Chondrocyte (in vitro differentiated cells): ENCODE measurements at regions not wholly inside any gene's neighbourhood (a gene's known extent, or its start where the extent isn't known, plus 50 kb on each side); places are given as distances from the start of the nearest gene placed in this dataset.

Source experiments
- DNase-seq: peaks from one replicate; pipeline ENCODE4 v3.0.0; 2021; ENCODE audit warnings: mixed read lengths, low spot score
- H3K27ac Mint-ChIP-seq: one replicate; pipeline ENCODE4 v1.8.0; 2021; ENCODE audit warnings: mild to moderate bottlenecking, moderate library complexity, mixed read lengths; ENCODE audit not compliant: unreplicated experiment
- H3K27me3 Mint-ChIP-seq: 2 replicates; pipeline ENCODE4 v1.8.0; 2021; ENCODE audit warnings: low read depth, mixed read lengths
- H3K36me3 Mint-ChIP-seq: 2 replicates; pipeline ENCODE4 v1.8.0; 2021; ENCODE audit warnings: low read depth, mixed read lengths
- H3K4me1 Mint-ChIP-seq: 2 replicates; pipeline ENCODE4 v1.8.0; 2021; ENCODE audit warnings: low read depth, mild to moderate bottlenecking, mixed read lengths
- H3K4me3 Mint-ChIP-seq: one replicate; pipeline ENCODE4 v1.8.0; 2021; ENCODE audit warnings: mild to moderate bottlenecking, moderate library complexity, mixed read lengths; ENCODE audit not compliant: unreplicated experiment
- H3K9me3 Mint-ChIP-seq: 2 replicates; pipeline ENCODE4 v1.8.0; 2021; ENCODE audit warnings: low read depth, mixed read lengths
- TF ChIP-seq, protein P1 (sequence below): fragments of 200-600 bp; sonication (generic); IDR thresholded peaks from 2 replicates; pipeline ENCODE4 v1.5.0; 2021; ENCODE audit warnings: antibody characterized with exemption, mild to moderate bottlenecking, moderate library complexity

DNA sequence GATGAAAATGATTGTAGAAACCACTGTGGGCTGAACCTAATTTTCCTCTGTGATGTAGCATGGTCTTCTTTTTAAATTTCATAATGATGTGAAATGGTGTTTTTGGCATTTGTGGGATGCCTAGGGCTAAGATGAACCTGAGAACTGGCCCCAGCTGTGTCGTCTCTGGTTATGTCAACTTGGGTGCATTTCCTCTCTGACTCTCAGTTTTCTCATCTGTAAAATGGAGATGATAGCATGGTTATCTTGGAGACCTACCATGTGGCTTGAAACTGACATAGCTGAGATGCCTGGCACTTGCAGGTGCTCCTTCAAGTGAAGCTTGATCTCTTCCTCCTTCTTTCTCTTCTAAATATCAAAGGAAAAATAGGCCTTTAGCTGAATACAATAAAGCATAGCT, 77.8 kb downstream of the BOD1 start:
- no peak for DNase-seq
- TF ChIP-seq, protein P1, sequence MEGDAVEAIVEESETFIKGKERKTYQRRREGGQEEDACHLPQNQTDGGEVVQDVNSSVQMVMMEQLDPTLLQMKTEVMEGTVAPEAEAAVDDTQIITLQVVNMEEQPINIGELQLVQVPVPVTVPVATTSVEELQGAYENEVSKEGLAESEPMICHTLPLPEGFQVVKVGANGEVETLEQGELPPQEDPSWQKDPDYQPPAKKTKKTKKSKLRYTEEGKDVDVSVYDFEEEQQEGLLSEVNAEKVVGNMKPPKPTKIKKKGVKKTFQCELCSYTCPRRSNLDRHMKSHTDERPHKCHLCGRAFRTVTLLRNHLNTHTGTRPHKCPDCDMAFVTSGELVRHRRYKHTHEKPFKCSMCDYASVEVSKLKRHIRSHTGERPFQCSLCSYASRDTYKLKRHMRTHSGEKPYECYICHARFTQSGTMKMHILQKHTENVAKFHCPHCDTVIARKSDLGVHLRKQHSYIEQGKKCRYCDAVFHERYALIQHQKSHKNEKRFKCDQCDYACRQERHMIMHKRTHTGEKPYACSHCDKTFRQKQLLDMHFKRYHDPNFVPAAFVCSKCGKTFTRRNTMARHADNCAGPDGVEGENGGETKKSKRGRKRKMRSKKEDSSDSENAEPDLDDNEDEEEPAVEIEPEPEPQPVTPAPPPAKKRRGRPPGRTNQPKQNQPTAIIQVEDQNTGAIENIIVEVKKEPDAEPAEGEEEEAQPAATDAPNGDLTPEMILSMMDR: no peak
- Mint-ChIP-seq H3K27ac (no peak overlapping the region), H3K9me3 (no peaks in the 10 kb centered on the region), H3K4me1 (peaks cover 21% of the 10 kb centered on the region), H3K36me3 (no peaks in the 10 kb centered on the region), H3K27me3 (no peaks in the 10 kb centered on the region), H3K4me3 (no peak overlapping the region)

DNA sequence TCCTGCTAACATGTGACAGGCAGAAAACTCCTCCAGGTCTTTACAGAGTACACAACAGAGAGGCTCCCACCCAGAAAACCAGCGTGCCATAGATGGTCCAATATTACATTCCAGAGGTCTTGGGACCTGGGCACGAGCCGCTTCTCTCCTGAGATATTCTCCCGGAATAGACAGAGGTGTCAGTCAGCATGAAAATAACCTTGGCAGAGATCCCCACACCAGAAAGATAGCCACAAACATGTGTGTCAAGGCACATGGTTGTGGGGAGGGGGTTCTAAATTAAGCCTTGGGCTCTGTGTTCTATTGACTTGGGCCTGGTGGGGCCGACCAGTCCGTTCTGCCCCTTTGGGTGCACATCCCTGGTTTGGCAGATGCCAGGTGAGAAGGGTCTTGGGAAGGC, 78.4 kb downstream of the BOD1 start:
- H3K9me3 Mint-ChIP-seq: no peaks in the 10 kb centered on the region
- H3K36me3 Mint-ChIP-seq: no peaks in the 10 kb centered on the region
- H3K4me1 Mint-ChIP-seq: peaks cover 21% of the 10 kb centered on the region
- DNase-seq: no peak
- H3K27ac Mint-ChIP-seq: no peak overlapping the region
- no peak overlapping the region for H3K4me3 Mint-ChIP-seq
- no peaks in the 10 kb centered on the region for H3K27me3 Mint-ChIP-seq
- TF ChIP-seq, protein P1: no peak

DNA sequence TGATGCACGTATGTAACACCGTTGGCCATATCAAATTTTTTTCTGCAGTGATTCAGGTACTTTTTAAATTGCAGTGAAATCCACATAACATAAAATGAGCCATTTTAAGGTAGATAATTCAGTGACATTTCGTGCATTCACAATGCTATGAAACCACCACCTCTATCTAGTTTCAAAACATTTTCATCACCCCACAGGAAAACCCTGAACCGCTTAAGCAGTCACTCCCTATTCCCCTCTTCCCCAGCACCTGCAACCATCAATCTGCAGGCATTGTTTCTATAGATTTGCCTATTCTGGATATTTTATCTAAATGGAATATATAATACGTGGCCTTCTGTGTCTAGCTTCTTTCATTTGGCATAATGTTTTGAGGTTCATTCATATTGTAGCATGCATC, 79.2 kb downstream of the BOD1 start:
- H3K27ac Mint-ChIP-seq: no peak overlapping the region
- H3K9me3 Mint-ChIP-seq: no peaks in the 10 kb centered on the region
- no peak for DNase-seq
- no peak overlapping the region for H3K4me3 Mint-ChIP-seq
- TF ChIP-seq, protein P1: no peak
- H3K4me1 Mint-ChIP-seq: peaks cover 21% of the 10 kb centered on the region
- no peaks in the 10 kb centered on the region for H3K27me3 Mint-ChIP-seq
- H3K36me3 Mint-ChIP-seq: no peaks in the 10 kb centered on the region

DNA sequence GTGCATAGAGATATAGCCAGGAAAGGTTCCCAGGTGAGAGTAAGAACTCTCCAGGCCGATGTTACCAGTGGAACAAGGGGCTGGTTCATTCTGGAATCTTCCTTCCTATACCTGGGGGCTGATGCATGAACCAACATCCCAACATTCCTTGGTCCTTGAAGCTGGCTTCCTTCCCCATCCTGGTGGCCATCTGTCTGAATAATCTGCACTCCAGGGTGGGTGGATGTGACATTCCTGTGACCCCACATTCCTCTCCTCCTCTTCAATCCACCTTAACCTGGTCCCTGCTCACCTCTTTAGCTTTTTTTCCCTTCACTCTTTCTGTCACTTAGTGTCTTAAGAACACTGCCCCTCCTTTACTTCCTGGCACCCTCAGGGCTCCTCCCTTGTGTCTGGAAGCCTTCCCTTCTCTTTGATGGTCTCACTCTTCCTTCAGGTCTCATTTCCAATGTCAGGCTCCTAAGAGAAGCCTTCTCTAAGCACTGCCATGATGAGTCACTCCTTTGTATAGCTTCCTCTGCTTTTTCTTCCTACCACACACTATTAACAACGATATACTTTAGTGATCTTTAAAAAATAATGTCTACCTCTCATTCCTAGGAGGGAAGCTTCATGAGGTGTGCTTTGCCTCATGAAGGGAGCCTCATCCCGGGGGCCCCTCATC, 80.3 kb downstream of the BOD1 start:
- TF ChIP-seq, protein P1: no peak
- Mint-ChIP-seq H3K4me1 (peaks cover 21% of the 10 kb centered on the region), H3K4me3 (no peak overlapping the region), H3K27ac (no peak overlapping the region), H3K27me3 (no peaks in the 10 kb centered on the region), H3K9me3 (no peaks in the 10 kb centered on the region), H3K36me3 (no peaks in the 10 kb centered on the region)
- no peak for DNase-seq

DNA sequence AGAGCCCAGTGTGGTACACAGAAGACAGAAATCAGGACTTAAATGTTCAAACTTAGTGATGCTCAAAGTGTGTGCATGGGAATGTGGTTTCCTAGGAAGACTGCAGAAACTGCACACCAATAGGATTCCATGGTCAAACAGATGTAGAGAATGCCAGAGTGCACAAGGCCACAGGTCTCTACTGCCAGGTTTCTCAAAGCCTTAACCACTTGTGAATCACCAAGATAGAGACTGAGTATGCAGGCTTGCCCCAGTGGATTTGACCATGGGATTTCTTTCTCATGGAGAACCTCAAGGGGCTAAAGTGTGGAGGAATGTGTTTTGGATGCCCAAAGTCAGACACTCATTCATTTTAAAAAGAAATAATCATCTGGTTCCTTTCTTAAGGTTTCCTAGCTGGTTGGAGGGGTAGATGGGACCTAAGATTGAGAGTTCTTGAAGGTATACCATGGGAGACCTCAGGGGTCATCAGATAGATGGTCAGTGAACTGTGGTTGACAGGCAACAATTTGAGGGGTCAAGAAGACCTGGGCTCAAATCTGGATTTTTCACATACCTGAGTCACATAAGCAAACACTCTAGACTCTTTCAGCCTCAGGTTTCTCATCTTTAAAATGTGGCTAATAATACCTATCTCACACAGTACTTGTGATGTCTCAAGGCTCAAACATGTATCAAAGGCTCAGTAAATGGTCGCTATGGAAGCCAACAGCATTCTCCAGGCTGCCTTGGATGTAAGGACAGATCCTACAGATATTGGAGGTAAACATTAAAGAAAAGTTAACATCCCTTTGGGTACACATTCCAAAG, 81.1 kb downstream of the BOD1 start:
- no peak overlapping the region for H3K27ac Mint-ChIP-seq
- no peak for DNase-seq
- no peaks in the 10 kb centered on the region for H3K9me3 Mint-ChIP-seq
- no peaks in the 10 kb centered on the region for H3K36me3 Mint-ChIP-seq
- H3K27me3 Mint-ChIP-seq: no peaks in the 10 kb centered on the region
- TF ChIP-seq, protein P1: no peak
- H3K4me3 Mint-ChIP-seq: no peak overlapping the region
- peaks cover 21% of the 10 kb centered on the region for H3K4me1 Mint-ChIP-seq
